GM12878 (cell line): ENCODE measurements at regions not wholly inside any gene's neighbourhood (a gene's known extent, or its start where the extent isn't known, plus 50 kb on each side); places are given as distances from the start of the nearest gene placed in this dataset.

Experiments
- BCLAF1 ChIP-seq: fragments of 450-650 bp; IDR thresholded peaks from 2 replicates; pipeline ENCODE4 v1.6.1; 2017; ENCODE audit warnings: antibody characterized with exemption, mild to moderate bottlenecking, moderate library complexity
- CHD2 ChIP-seq: IDR thresholded peaks from 2 replicates; pipeline ENCODE4 v1.6.1; 2011; ENCODE audit warnings: low read depth, low read length, improper control_type of control experiment, borderline replicate concordance
- CREB1 ChIP-seq: IDR thresholded peaks from 2 replicates; pipeline ENCODE4 v1.6.1; 2012; ENCODE audit warnings: low read depth, mild to moderate bottlenecking, inconsistent platforms
- CTCF ChIP-seq, 3 experiments: IDR thresholded peaks in 2 of 3; conservative IDR thresholded peaks in 1 of 3; 2 replicates each; pipeline ENCODE4 v1.5.1; 2011; ENCODE audit warnings: low read depth in 3 of 3, low read length in 3 of 3, mild to moderate bottlenecking in 3 of 3, control low read depth in 2 of 3, moderate library complexity in 2 of 3, inconsistent platforms in 1 of 3, mixed read lengths in 1 of 3; ENCODE audit not compliant: control insufficient read depth in 2 of 3, insufficient read depth in 1 of 3; ENCODE audit errors: extremely low read depth in 1 of 3
- EP300 ChIP-seq, 2 experiments: fragments of 150-350 bp in 1 of 2; IDR thresholded peaks; 2 replicates each; pipeline ENCODE4 v1.6.1; 2011 to 2012; ENCODE audit warnings: low read depth in 2 of 2, low read length in 2 of 2, borderline replicate concordance in 1 of 2, improper control_type of control experiment in 1 of 2, inconsistent platforms in 1 of 2; ENCODE audit not compliant: control insufficient read depth in 1 of 2
- EZH2 ChIP-seq: IDR thresholded peaks from 2 replicates; pipeline ENCODE4 v1.6.1; 2012; ENCODE audit warnings: low read depth, mild to moderate bottlenecking, control low read depth, inconsistent platforms, low read length, borderline replicate concordance; ENCODE audit not compliant: control insufficient read depth
- NBN ChIP-seq: fragments of 450-650 bp; IDR thresholded peaks from 2 replicates; pipeline ENCODE4 v1.6.1; 2016
- POLR2A ChIP-seq: IDR thresholded peaks from 2 replicates; pipeline ENCODE4 v1.6.1; 2011; ENCODE audit warnings: low read depth, mild to moderate bottlenecking, low read length
- SPI1 ChIP-seq: IDR thresholded peaks from 2 replicates; pipeline ENCODE4 v1.6.1; 2011; ENCODE audit warnings: low read depth, mild to moderate bottlenecking, low read length, moderate library complexity, borderline replicate concordance; ENCODE audit not compliant: insufficient read depth
- TAF1 ChIP-seq: IDR thresholded peaks from 2 replicates; pipeline ENCODE4 v1.6.1; 2011; ENCODE audit warnings: mild to moderate bottlenecking, low read depth, low read length, borderline replicate concordance
- TCF3 ChIP-seq: IDR thresholded peaks from 2 replicates; pipeline ENCODE4 v1.6.1; 2012; ENCODE audit warnings: low read depth, mild to moderate bottlenecking, low read length, borderline replicate concordance; ENCODE audit not compliant: insufficient read depth

- TF ChIP-seq CREB1: no peak
- no peak for TF ChIP-seq TAF1
- no peak for TF ChIP-seq CHD2
- TF ChIP-seq CTCF (IDR thresholded peaks at IDR 0.05 in 2 of 3, conservative IDR thresholded peaks at IDR 0.05 in 1 of 3; ENCODE audit: control insufficient read depth in 2 of 3, extremely low read depth in 1 of 3, insufficient read depth in 1 of 3, low read depth in 3 of 3, low read length in 3 of 3): no peak
- peak in 1 of 2 experiments; percentile 31; a peak in 1 of 4 replicates for TF ChIP-seq EP300 (IDR thresholded peaks at IDR 0.05; ENCODE audit: borderline replicate concordance in 1 of 2, control insufficient read depth in 1 of 2, low read depth in 2 of 2, low read length in 2 of 2)
- TF ChIP-seq BCLAF1: no peak
- TF ChIP-seq TCF3: no peak
- TF ChIP-seq SPI1: no peak
- no peak for TF ChIP-seq POLR2A
- no peak for TF ChIP-seq NBN
- no peak for TF ChIP-seq EZH2
These were observed 66.6 kb upstream of the C1QTNF9B start for GRCh38 chr13:23963947-23964346.
